Right forelimb (tissue), 1 donor: ENCODE measurements at regions not wholly inside any gene's neighbourhood (a gene's known extent, or its start where the extent isn't known, plus 50 kb on each side); places are given as distances from the start of the nearest gene placed in this dataset.
A peak's percentile ranks its signal among the peaks of the same experiment; 100 is the strongest.

ENCODE experiments used
- DNase-seq: peaks from one replicate; pipeline ENCODE4 v3.0.0-alpha.2; 2018

DNA sequence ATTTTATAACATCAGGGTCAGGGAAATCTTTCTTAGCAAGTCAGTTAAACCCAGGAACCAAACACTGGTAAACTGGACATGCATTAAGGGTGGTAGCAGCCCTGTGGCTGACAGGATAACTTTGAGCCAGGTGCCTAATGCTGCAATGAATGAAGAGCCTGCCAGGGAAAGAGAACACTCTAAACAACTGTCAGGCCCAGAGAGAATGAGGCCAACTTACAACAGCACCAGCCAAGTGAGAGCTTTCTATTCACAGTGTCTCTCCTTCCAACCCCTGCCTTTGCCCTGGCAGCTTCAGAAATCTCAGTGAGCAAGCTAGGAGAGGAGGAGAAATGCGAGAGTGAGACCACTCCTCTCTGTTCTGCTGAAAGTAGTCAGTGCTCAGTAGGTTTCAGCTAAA is 50.4 kb upstream of the ATP2C1 start:
- peak; percentile 44 for DNase-seq
